GM13976 (cell line): ENCODE measurements at regions not wholly inside any gene's neighbourhood (a gene's known extent, or its start where the extent isn't known, plus 50 kb on each side); places are given as distances from the start of the nearest gene placed in this dataset.

ENCODE experiments used
- DNase-seq: peaks from one replicate; pipeline ENCODE4 v3.0.0; 2012; ENCODE audit warnings: low spot score
- CTCF ChIP-seq: IDR thresholded peaks from 2 replicates; pipeline ENCODE4 v1.5.1; 2012; ENCODE audit warnings: borderline replicate concordance, mild to moderate bottlenecking; ENCODE audit not compliant: insufficient read depth; ENCODE audit errors: extremely low read depth, missing control alignments, control extremely low read depth
- in situ Hi-C: fragments of 300-500 bp; cut with MboI; formaldehyde crosslinking; loops from one replicate; pipeline ENCODE4 v1.12.0; 2022; ENCODE audit warnings: low sequenced_read_pairs, mixed read lengths, inconsistent platforms; ENCODE audit not compliant: unreplicated experiment

- no peak for DNase-seq
- no peak for TF ChIP-seq CTCF
- in situ Hi-C loops, result loop anchor here (25.0 kb wide), 1 partner anchor 104 kb away; no protein-coding TSS in a partner anchor
These were observed 212.7 kb upstream of the IGFBP3 start for GRCh38 chr7:46133751-46134150.

- in situ Hi-C loops, result loop anchor here (25.0 kb wide), 1 partner anchor 104 kb away; no protein-coding TSS in a partner anchor
- TF ChIP-seq CTCF, result no peak
- DNase-seq, result no peak
These were observed 212.0 kb upstream of the IGFBP3 start for GRCh38 chr7:46133072-46133471.

GRCh38 chr7:46131916-46132795 is 211.1 kb upstream of the IGFBP3 start:
- DNase-seq, result no peak
- in situ Hi-C loops, result loop anchor here (25.0 kb wide), 1 partner anchor 105 kb away; no protein-coding TSS in a partner anchor
- TF ChIP-seq CTCF, result no peak

- TF ChIP-seq CTCF, result no peak
- in situ Hi-C loops, result loop anchor here (25.0 kb wide), 1 partner anchor 107 kb away; no protein-coding TSS in a partner anchor
- no peak for DNase-seq
These were observed 208.8 kb upstream of the IGFBP3 start for GRCh38 chr7:46129831-46130230.

- no peak for DNase-seq
- no peak for TF ChIP-seq CTCF
- in situ Hi-C loops, result loop anchor here (25.0 kb wide), 1 partner anchor 109 kb away; no protein-coding TSS in a partner anchor
These were observed 206.7 kb upstream of the IGFBP3 start for GRCh38 chr7:46127814-46128213.

GRCh38 chr7:46126675-46127300 is 205.7 kb upstream of the IGFBP3 start:
- TF ChIP-seq CTCF, result no peak
- DNase-seq, result no peak
- in situ Hi-C loops, result loop anchor here (25.0 kb wide), 1 partner anchor 111 kb away; no protein-coding TSS in a partner anchor
